Ishikawa (cell line): ENCODE measurements at regions not wholly inside any gene's neighbourhood (a gene's known extent, or its start where the extent isn't known, plus 50 kb on each side); places are given as distances from the start of the nearest gene placed in this dataset.

Experiments used
- CEBPB ChIP-seq: IDR thresholded peaks from 2 replicates; pipeline ENCODE4 v1.6.1; 2012
- CREB1 ChIP-seq: IDR thresholded peaks from 2 replicates; pipeline ENCODE4 v1.6.1; 2012; ENCODE audit warnings: low read depth
- EGR1 ChIP-seq: IDR thresholded peaks from 2 replicates; pipeline ENCODE4 v1.6.1; 2012
- EP300 ChIP-seq: IDR thresholded peaks from 2 replicates; pipeline ENCODE4 v1.6.1; 2012; ENCODE audit warnings: borderline replicate concordance
- FOXM1 ChIP-seq: IDR thresholded peaks from 2 replicates; pipeline ENCODE4 v1.6.1; 2012; ENCODE audit warnings: low read depth, borderline replicate concordance
- MAX ChIP-seq: IDR thresholded peaks from 2 replicates; pipeline ENCODE4 v1.6.1; 2012
- NFIC ChIP-seq: IDR thresholded peaks from 2 replicates; pipeline ENCODE4 v1.6.1; 2012
- RAD21 ChIP-seq: IDR thresholded peaks from 2 replicates; pipeline ENCODE4 v1.6.1; 2012; ENCODE audit warnings: low read depth
- REST ChIP-seq: IDR thresholded peaks from 2 replicates; pipeline ENCODE4 v1.6.1; 2012; ENCODE audit warnings: low read depth, mild to moderate bottlenecking
- TAF1 ChIP-seq: IDR thresholded peaks from 2 replicates; pipeline ENCODE4 v1.6.1; 2012; ENCODE audit warnings: low read depth, mild to moderate bottlenecking
- TCF12 ChIP-seq: IDR thresholded peaks from 2 replicates; pipeline ENCODE4 v1.6.1; 2012; ENCODE audit warnings: low read depth
- TEAD4 ChIP-seq: IDR thresholded peaks from 2 replicates; pipeline ENCODE4 v1.6.1; 2012
- YY1 ChIP-seq: IDR thresholded peaks from 2 replicates; pipeline ENCODE4 v1.6.1; 2012; ENCODE audit warnings: low read depth
- ZBTB7A ChIP-seq: IDR thresholded peaks from 2 replicates; pipeline ENCODE4 v1.6.1; 2012; ENCODE audit warnings: low read depth
- TF ChIP-seq, protein P1 (sequence below): IDR thresholded peaks from 2 replicates; pipeline ENCODE4 v1.6.1; 2012

DNA sequence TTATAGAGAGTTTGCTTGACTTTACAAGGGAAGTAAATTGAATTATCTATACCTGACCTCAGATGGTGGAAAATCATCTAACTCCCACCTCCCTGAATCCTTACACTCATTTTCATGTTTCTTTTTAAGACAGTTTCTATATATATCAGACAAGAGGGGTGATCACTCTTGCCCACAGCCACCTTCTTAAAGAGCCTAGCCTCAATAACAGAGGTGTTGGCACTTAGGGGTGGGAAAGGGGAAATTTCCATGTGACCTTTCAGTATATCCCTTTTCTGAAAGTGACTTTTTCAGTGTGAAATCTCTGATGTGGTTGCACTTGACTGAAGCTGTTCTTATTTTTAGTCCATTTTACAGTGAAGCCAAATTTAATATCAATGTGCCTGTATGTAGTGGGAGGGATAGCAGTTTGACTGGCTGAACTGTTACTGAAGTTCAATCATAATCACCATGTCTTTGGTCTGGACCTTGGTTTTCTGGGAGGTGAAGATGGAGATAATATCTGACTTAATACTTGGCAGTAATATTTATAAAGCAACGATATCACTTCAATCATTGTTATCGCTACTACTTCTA lies 141.3 kb downstream of the MAP3K7 start:
- no peak for TF ChIP-seq TCF12
- TF ChIP-seq, protein P1, sequence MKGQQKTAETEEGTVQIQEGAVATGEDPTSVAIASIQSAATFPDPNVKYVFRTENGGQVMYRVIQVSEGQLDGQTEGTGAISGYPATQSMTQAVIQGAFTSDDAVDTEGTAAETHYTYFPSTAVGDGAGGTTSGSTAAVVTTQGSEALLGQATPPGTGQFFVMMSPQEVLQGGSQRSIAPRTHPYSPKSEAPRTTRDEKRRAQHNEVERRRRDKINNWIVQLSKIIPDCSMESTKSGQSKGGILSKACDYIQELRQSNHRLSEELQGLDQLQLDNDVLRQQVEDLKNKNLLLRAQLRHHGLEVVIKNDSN = no peak
- no peak for TF ChIP-seq YY1
- TF ChIP-seq REST = no peak
- TF ChIP-seq ZBTB7A = no peak
- no peak for TF ChIP-seq CREB1
- TF ChIP-seq TEAD4 = no peak
- TF ChIP-seq FOXM1 = no peak
- TF ChIP-seq CEBPB = no peak
- no peak for TF ChIP-seq MAX
- TF ChIP-seq EP300 = no peak
- no peak for TF ChIP-seq RAD21
- TF ChIP-seq EGR1 = no peak

DNA sequence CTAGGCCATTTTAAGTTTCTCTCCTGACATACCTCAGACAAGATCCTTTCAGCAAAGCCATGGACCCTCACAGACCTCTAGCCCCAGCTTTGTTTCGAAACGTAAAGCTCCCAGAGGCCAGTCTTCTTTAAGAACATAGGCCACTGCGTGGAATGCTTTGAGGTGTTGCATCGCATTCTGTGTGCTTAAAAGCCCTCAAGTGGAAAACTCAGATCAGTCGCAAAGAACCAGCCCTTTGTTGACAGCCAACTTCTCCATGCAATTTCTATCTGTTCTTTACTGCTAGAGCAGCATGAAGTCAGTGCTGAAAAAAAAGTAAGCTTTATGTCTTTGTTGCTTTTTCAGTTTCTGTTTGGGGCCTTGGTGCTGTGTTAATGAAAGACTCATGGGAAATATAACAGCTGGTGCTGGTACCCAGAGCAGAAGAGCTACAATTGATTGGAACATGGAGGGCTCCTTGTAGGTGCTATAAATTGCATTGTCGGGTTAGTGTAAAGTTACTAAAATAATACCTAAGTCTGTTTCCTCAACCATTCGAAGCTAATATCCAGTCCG lies 142.6 kb downstream of the MAP3K7 start:
- TF ChIP-seq TAF1 (no peak), TCF12 (no peak), CREB1 (no peak), ZBTB7A (no peak), EGR1 (no peak), EP300 (no peak), CEBPB (no peak)

DNA sequence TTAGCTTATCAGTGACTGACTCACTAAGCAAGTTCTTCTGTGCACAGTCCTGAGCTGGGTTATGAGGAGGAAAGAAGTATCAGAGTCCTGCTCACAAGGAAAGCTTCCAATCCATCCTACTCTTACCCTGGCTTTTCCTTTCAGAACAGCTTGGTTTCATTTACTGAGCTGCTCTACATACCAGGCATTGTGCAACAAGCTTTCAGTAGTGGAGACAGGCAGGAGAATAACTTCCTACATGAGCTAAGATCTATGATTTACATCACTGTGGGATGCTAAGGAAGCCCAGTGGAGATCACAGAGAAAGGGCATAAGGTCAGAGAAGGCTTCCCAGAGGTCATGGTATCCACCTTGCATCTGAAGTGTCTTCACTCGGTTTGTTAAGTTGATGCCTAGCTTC lies 144.5 kb downstream of the MAP3K7 start:
- TF ChIP-seq RAD21 = no peak
- TF ChIP-seq ZBTB7A = no peak
- no peak for TF ChIP-seq TCF12

DNA sequence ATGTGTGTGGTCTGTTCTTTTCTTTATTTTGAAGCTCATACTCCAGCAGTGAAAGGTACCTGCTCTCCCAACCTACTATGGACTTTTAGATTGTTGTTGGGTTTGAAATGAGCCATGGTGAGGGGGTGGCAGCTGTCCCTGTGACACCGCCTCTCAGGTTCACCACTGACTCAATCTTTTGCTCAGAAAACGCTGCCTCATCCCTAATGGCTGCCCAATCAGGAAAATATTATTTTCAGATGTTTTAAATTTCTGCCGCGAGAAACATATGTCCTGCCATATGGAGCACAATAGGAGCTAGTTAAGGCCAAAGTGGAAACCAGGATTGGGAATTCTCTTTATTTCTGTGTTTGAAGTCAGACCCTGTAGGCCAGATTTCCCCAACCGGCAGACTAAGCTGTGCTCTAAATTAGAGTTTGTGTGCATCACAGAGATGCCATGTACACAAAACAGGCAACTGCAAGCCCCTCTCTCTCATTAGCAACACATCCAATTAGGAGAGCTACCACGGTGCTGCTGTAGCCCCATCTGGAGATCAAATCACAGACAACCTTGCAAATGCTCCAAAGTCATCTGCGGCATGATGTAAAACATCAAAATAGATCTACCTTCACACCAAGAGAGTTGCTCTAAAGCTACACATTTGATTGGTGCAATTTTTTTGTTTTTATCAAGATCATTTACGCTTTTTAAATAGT lies 144.1 kb upstream of the BACH2 start:
- no peak for TF ChIP-seq EGR1
- no peak for TF ChIP-seq TAF1
- no peak for TF ChIP-seq TEAD4
- TF ChIP-seq TCF12 = no peak
- TF ChIP-seq MAX = no peak
- no peak for TF ChIP-seq FOXM1
- TF ChIP-seq CREB1 = no peak
- no peak for TF ChIP-seq EP300
- TF ChIP-seq CEBPB = no peak
- TF ChIP-seq NFIC = no peak
- TF ChIP-seq, protein P1 = no peak
- no peak for TF ChIP-seq RAD21
- TF ChIP-seq ZBTB7A = no peak
- TF ChIP-seq REST = no peak
- TF ChIP-seq YY1 = no peak

DNA sequence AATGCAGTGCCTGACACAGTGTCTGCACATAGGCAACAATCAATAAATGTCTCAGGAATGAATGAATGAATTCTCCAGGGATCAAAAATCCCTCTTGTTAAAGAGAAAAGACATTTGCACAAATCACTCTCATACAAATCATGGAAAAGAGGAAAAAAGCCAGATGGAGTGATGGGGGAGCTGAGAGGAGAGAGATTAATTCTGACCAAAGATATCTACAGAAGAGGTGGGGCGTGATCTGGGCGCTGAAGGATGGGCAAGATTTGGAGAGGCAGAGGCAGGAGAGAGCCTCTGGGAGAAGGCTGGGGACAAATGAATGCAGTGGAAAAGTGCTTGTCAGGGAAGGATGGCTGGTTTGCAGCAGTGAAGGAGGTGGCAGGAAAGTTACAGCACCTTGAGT lies 142.9 kb upstream of the BACH2 start:
- TF ChIP-seq TEAD4 (no peak), TAF1 (no peak)

GRCh38 chr6:90436403-90436802 lies 139.8 kb upstream of the BACH2 start:
- TF ChIP-seq TAF1 (no peak), NFIC (no peak), ZBTB7A (no peak), CEBPB (no peak), REST (no peak), EP300 (no peak), TCF12 (no peak), MAX (no peak), CREB1 (no peak), TEAD4 (no peak), RAD21 (no peak), YY1 (no peak), FOXM1 (no peak), EGR1 (no peak)
- TF ChIP-seq, protein P1 = no peak
